ENCODE measurements at regions not wholly inside any gene's neighbourhood (a gene's known extent, or its start where the extent isn't known, plus 50 kb on each side); places are given as distances from the start of the nearest gene placed in this dataset.
"Not testable (repeated sequence)": the region's sequence is repeated elsewhere in the genome, so short reads cannot be mapped to it uniquely, and the experiment has no call there.

- DNase-seq (ENCODE audit: low spot score in 2 of 2), result no peak
- Histone ChIP-seq H3K27me3 (no peaks in the 10 kb centered on the region), H3K4me1 (no peaks in the 10 kb centered on the region), H3K4me3 (no peak overlapping the region), H3K36me3 (no peaks in the 10 kb centered on the region), H3K9me3 (peaks cover 0 to 4% of the 10 kb centered on the region in 2 donors), H3K27ac (no peak overlapping the region)
- intact Hi-C loops (cut with DNase I), result no loop called here
- no peak for TF ChIP-seq CTCF (IDR thresholded peaks at IDR 0.05)
Observed at GRCh38 chr11:33437529-33437928, 180.3 kb downstream of the HIPK3 start.

DNA sequence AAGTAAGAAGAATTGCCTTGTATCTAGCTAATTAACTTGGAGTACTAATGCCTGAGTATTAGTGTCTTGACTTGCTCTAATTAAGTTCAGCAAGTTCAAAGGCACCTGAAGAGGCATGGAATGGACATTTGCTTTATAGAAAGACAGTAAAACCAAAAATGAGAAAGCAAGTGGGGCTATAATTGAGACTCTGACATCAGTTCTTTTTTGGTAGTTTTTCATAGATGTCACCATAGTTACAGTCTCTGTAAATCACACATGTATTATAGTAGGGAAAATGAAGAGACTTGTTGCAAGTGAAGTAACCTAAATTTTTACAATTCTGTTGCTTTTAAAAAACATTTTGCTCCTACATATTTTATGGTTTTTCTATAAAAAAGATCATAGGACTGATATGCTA is 178.0 kb downstream of the HIPK3 start:
- no peak for TF ChIP-seq CTCF (IDR thresholded peaks at IDR 0.05)
- H3K27me3 ChIP-seq, result no peaks in the 10 kb centered on the region
- no peaks in the 10 kb centered on the region for H3K36me3 ChIP-seq
- intact Hi-C loops (cut with DNase I), result no loop called here
- no peak overlapping the region for H3K4me3 ChIP-seq
- H3K27ac ChIP-seq, result no peak overlapping the region
- H3K9me3 ChIP-seq, result peaks cover 0 to 4% of the 10 kb centered on the region in 2 donors
- no peak for DNase-seq (ENCODE audit: low spot score in 2 of 2)
- no peaks in the 10 kb centered on the region for H3K4me1 ChIP-seq

- Histone ChIP-seq H3K4me3 (no peak overlapping the region), H3K4me1 (no peaks in the 10 kb centered on the region), H3K36me3 (no peaks in the 10 kb centered on the region), H3K9me3 (peaks cover 0 to 4% of the 10 kb centered on the region in 2 donors), H3K27ac (no peak overlapping the region), H3K27me3 (no peaks in the 10 kb centered on the region)
- no peak for TF ChIP-seq CTCF (IDR thresholded peaks at IDR 0.05)
- DNase-seq (ENCODE audit: low spot score in 2 of 2), result no peak
- intact Hi-C loops (cut with DNase I), result no loop called here
Observed at GRCh38 chr11:33434294-33434693, 177.1 kb downstream of the HIPK3 start.

GRCh38 chr11:33428435-33428834 is 171.3 kb downstream of the HIPK3 start:
- intact Hi-C loops (cut with DNase I); H3K27ac ChIP-seq; DNase-seq (ENCODE audit: low spot score in 2 of 2); H3K9me3 ChIP-seq; H3K4me1 ChIP-seq; H3K27me3 ChIP-seq; H3K36me3 ChIP-seq; H3K4me3 ChIP-seq: not testable (repeated sequence)

- intact Hi-C loops (cut with DNase I), result no loop called here
- H3K27ac ChIP-seq, result no peak overlapping the region
- H3K4me1 ChIP-seq, result no peaks in the 10 kb centered on the region
- H3K9me3 ChIP-seq, result no peaks in the 10 kb centered on the region
- no peaks in the 10 kb centered on the region for H3K36me3 ChIP-seq
- no peak overlapping the region for H3K4me3 ChIP-seq
- no peak for DNase-seq (ENCODE audit: low spot score in 2 of 2)
- TF ChIP-seq CTCF (IDR thresholded peaks at IDR 0.05), result no peak
- H3K27me3 ChIP-seq, result no peaks in the 10 kb centered on the region
Observed at GRCh38 chr11:33420959-33421566, 163.9 kb downstream of the HIPK3 start.

DNA sequence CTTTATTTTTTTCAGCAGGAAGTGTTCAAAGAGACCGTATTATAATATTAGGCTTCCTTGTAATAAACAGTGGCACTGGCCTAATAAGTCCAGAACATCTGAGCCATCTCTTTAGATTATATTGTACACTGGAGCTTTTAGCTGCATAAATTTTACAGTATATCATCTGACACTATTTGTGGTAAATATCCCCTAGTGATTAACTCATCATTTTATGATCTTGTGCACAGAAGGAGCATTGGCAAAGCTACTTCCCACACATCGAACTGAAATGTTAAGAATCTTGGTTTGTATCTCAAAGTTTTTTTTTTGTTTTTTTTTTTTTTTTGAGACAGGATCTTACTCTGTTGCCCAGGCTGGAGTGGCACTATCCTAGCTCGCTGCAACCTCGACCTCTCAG is 162.7 kb downstream of the HIPK3 start:
- TF ChIP-seq CTCF (IDR thresholded peaks at IDR 0.05), result no peak
- no peak for DNase-seq (ENCODE audit: low spot score in 2 of 2)
- intact Hi-C loops (cut with DNase I), result no loop called here
- H3K36me3 ChIP-seq, result no peaks in the 10 kb centered on the region
- H3K27me3 ChIP-seq, result no peaks in the 10 kb centered on the region
- H3K27ac ChIP-seq, result no peak overlapping the region
- H3K9me3 ChIP-seq, result no peaks in the 10 kb centered on the region
- no peaks in the 10 kb centered on the region for H3K4me1 ChIP-seq
- H3K4me3 ChIP-seq, result no peak overlapping the region

Measured in ascending aorta (tissue), 2 donors.